Transverse colon (tissue), 4 donors: ENCODE measurements at regions not wholly inside any gene's neighbourhood (a gene's known extent, or its start where the extent isn't known, plus 50 kb on each side); places are given as distances from the start of the nearest gene placed in this dataset.

ENCODE experiments used
- DNase-seq: peaks from one replicate; pipeline ENCODE4 v3.0.0-alpha.2; 2019
- H3K27ac ChIP-seq, 4 donors: fragments of 200-600 bp; sonication (generic); 2 replicates each; pipeline ENCODE4 v1.5.1; 2016 to 2018; ENCODE audit warnings: inconsistent platforms in 4 of 4
- H3K27me3 ChIP-seq: fragments of 200-600 bp; sonication (generic); 2 replicates; pipeline ENCODE4 v1.5.1; 2017; ENCODE audit warnings: inconsistent platforms
- H3K36me3 ChIP-seq, 4 donors: fragments of 200-600 bp; sonication (generic); 2 replicates each; pipeline ENCODE4 v1.5.1; 2017 to 2019; ENCODE audit warnings: inconsistent platforms in 4 of 4
- H3K4me1 ChIP-seq, 4 donors: fragments of 200-600 bp; sonication (generic); 2 replicates each; pipeline ENCODE4 v1.5.1; 2017 to 2020; ENCODE audit warnings: inconsistent platforms in 4 of 4
- H3K4me3 ChIP-seq, 4 donors: fragments of 200-600 bp; sonication (generic); 1 replicate in 1 of 4; 2 replicates in 3 of 4; pipeline versions ENCODE4 v1.5.1 to v1.6.1; 2017 to 2019; ENCODE audit warnings: inconsistent platforms in 4 of 4
- H3K9me3 ChIP-seq, 2 donors: fragments of 200-600 bp; sonication (generic); 2 replicates each; pipeline ENCODE4 v1.5.1; 2017 to 2019; ENCODE audit warnings: inconsistent platforms in 2 of 2
- EP300 ChIP-seq: sonication (generic); formaldehyde crosslinking; IDR thresholded peaks from one replicate; pipeline ENCODE4 v1.6.1; 2017; ENCODE audit warnings: antibody characterized with exemption, low read depth
- POLR2A ChIP-seq: fragments of 450-650 bp; IDR thresholded peaks from one replicate; pipeline ENCODE4 v1.6.1; 2016; ENCODE audit warnings: antibody characterized with exemption, mild to moderate bottlenecking, moderate library complexity
- POLR2AphosphoS5 ChIP-seq, 3 donors: sonication (generic); formaldehyde crosslinking; IDR thresholded peaks; one replicate each; pipeline ENCODE4 v1.6.1; 2016; ENCODE audit warnings: antibody characterized with exemption in 3 of 3
- WGBS, 2 donors: methylation state at CpG; one replicate each; pipeline ENCODE4 v1.1.5; 2018; ENCODE audit warnings: low coverage in 1 of 2; 5-methylcytosine and 5-hydroxymethylcytosine counted together
- in situ Hi-C, 4 donors: fragments of 200-750 bp; cut with MboI; loops; one replicate each; pipeline versions ENCODE4 v1.15.0 to v1.15.1; 2017; ENCODE audit warnings: low sequenced_read_pairs in 3 of 4, low pct_ligation_motif_present in 1 of 4, low pct_unique_long_range_greater_than_20kb in 1 of 4
- intact Hi-C: fragments of 100-400 bp; cut with DNase I; formaldehyde crosslinking; loops from one replicate; pipeline ENCODE4 v1.15.1; 2023; ENCODE audit warnings: low total_unique reads
- TF ChIP-seq, protein P1 (sequence below), 5 experiments: fragments of 200-600 bp in 3 of 5; fragments of 450-650 bp in 2 of 5; sonication (generic) in 3 of 5; IDR thresholded peaks; 1 replicate in 2 of 5; 2 replicates in 3 of 5; pipeline ENCODE4 v1.5.1; 2016 to 2017; ENCODE audit warnings: antibody characterized with exemption in 5 of 5, inconsistent platforms in 3 of 5, mild to moderate bottlenecking in 2 of 5, moderate library complexity in 1 of 5

GRCh38 chr5:126694403-126694802 lies 82.5 kb upstream of the LMNB1 start:
- Histone ChIP-seq H3K9me3 (no peaks in the 10 kb centered on the region), H3K4me3 (no peak overlapping the region), H3K27ac (no peak overlapping the region), H3K4me1 (no peaks in the 10 kb centered on the region), H3K36me3 (no peaks in the 10 kb centered on the region), H3K27me3 (no peaks in the 10 kb centered on the region)
- no peak for DNase-seq
- TF ChIP-seq POLR2A (no peak), EP300 (no peak)
- in situ Hi-C loops (no loop called here), intact Hi-C loops (no loop called here)
- WGBS, 2 donors = 62 to 63% methylated on average over 2 of the region's 2 CpGs

DNA sequence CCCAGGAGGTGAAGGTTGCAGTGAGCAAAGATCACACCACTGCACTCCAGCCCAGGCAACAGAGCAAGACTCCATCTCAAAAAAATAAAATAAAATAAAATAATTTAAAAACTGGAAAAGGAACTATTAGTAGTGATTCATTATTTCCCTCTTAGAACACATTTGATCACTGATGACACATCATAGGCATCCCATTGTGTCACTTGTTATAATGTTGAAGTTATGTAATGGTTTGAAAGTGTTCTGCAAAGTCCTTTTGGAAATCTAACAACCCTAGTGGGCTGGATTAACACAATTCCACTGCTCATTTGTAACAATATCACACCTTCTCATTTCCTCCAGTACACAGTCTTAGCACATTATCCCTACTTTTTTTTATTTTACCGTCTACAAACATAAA lies 81.8 kb upstream of the LMNB1 start:
- H3K36me3 ChIP-seq = no peaks in the 10 kb centered on the region
- intact Hi-C loops = no loop called here
- H3K27me3 ChIP-seq = no peaks in the 10 kb centered on the region
- H3K4me3 ChIP-seq = no peak overlapping the region
- DNase-seq = no peak
- TF ChIP-seq, protein P1, sequence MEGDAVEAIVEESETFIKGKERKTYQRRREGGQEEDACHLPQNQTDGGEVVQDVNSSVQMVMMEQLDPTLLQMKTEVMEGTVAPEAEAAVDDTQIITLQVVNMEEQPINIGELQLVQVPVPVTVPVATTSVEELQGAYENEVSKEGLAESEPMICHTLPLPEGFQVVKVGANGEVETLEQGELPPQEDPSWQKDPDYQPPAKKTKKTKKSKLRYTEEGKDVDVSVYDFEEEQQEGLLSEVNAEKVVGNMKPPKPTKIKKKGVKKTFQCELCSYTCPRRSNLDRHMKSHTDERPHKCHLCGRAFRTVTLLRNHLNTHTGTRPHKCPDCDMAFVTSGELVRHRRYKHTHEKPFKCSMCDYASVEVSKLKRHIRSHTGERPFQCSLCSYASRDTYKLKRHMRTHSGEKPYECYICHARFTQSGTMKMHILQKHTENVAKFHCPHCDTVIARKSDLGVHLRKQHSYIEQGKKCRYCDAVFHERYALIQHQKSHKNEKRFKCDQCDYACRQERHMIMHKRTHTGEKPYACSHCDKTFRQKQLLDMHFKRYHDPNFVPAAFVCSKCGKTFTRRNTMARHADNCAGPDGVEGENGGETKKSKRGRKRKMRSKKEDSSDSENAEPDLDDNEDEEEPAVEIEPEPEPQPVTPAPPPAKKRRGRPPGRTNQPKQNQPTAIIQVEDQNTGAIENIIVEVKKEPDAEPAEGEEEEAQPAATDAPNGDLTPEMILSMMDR (IDR thresholded peaks at IDR 0.05) = no peak
- TF ChIP-seq POLR2A = no peak
- no peak for TF ChIP-seq EP300
- no peak for TF ChIP-seq POLR2AphosphoS5 (IDR thresholded peaks at IDR 0.05)
- H3K27ac ChIP-seq = no peak overlapping the region
- no peaks in the 10 kb centered on the region for H3K4me1 ChIP-seq
- H3K9me3 ChIP-seq = no peaks in the 10 kb centered on the region
- in situ Hi-C loops = no loop called here
- WGBS, 2 donors = 87 to 100% methylated on average over 1 of the region's 1 CpG

- 67 to 91% methylated on average over 1 of the region's 1 CpG for WGBS, 2 donors
- no peak for TF ChIP-seq POLR2AphosphoS5 (IDR thresholded peaks at IDR 0.05)
- TF ChIP-seq POLR2A = no peak
- intact Hi-C loops (no loop called here), in situ Hi-C loops (no loop called here)
- Histone ChIP-seq H3K27me3 (no peaks in the 10 kb centered on the region), H3K4me3 (no peak overlapping the region), H3K36me3 (no peaks in the 10 kb centered on the region), H3K27ac (no peak overlapping the region), H3K9me3 (no peaks in the 10 kb centered on the region), H3K4me1 (no peaks in the 10 kb centered on the region)
- DNase-seq = no peak
Measured at GRCh38 chr5:126707080-126707479, 69.9 kb upstream of the LMNB1 start.

- Histone ChIP-seq H3K36me3 (no peaks in the 10 kb centered on the region), H3K27me3 (no peaks in the 10 kb centered on the region), H3K4me3 (no peak overlapping the region), H3K4me1 (no peaks in the 10 kb centered on the region), H3K27ac (no peak overlapping the region), H3K9me3 (no peaks in the 10 kb centered on the region)
- intact Hi-C loops = no loop called here
- in situ Hi-C loops = no loop called here
- 51 to 72% methylated on average over 2 to 3 of the region's 3 CpGs for WGBS, 2 donors
- no peak for DNase-seq
- no peak for TF ChIP-seq POLR2AphosphoS5 (IDR thresholded peaks at IDR 0.05)
- no peak for TF ChIP-seq EP300
- TF ChIP-seq, protein P1 (IDR thresholded peaks at IDR 0.05) = no peak
- TF ChIP-seq POLR2A = no peak
Measured at GRCh38 chr5:126715765-126716164, 61.2 kb upstream of the LMNB1 start.

DNA sequence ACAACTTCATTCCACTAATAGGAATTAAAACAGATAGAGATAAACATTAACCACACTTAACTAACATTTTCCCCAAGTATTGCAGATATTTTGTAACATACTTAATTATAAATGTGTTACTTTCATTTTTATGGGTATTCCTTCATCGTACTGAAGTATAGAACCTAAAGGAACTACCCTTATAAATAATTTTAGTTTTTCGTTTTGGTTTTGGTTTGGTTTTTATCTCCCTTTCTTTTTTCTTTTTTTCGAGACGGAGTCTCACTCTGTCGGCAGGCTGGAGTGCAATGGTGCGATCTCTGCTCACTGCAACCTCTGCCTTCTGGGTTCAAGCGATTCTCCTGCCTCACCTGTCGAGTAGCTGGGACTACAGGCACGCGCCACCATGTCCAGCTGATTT lies 60.1 kb upstream of the LMNB1 start:
- Histone ChIP-seq H3K27me3 (no peaks in the 10 kb centered on the region), H3K27ac (no peak overlapping the region), H3K4me3 (no peak overlapping the region), H3K36me3 (no peaks in the 10 kb centered on the region), H3K4me1 (no peaks in the 10 kb centered on the region), H3K9me3 (no peaks in the 10 kb centered on the region)
- 83 to 89% methylated on average over 10 of the region's 10 CpGs for WGBS, 2 donors
- intact Hi-C loops (no loop called here), in situ Hi-C loops (no loop called here)
- no peak for TF ChIP-seq POLR2A
- TF ChIP-seq, protein P1 (IDR thresholded peaks at IDR 0.05) = no peak
- no peak for TF ChIP-seq EP300
- TF ChIP-seq POLR2AphosphoS5 (IDR thresholded peaks at IDR 0.05) = no peak
- no peak for DNase-seq
